PFSK-1 (cell line): ENCODE measurements at regions not wholly inside any gene's neighbourhood (a gene's known extent, or its start where the extent isn't known, plus 50 kb on each side); places are given as distances from the start of the nearest gene placed in this dataset.

Experiments used
- POLR2AphosphoS5 ChIP-seq: IDR thresholded peaks from 2 replicates; pipeline ENCODE4 v1.6.1; 2012; ENCODE audit warnings: low read depth, mild to moderate bottlenecking, control low read depth, low read length, moderate library complexity
- TAF1 ChIP-seq: IDR thresholded peaks from 2 replicates; pipeline ENCODE4 v1.6.1; 2012; ENCODE audit warnings: low read length, control low read depth, borderline replicate concordance; ENCODE audit not compliant: insufficient read depth

GRCh38 chr15:53454843-53455721 is 304.4 kb downstream of the WDR72 start:
- TF ChIP-seq POLR2AphosphoS5: no peak
- no peak for TF ChIP-seq TAF1
